SU-DHL-6 (cell line): ENCODE measurements at regions not wholly inside any gene's neighbourhood (a gene's known extent, or its start where the extent isn't known, plus 50 kb on each side); places are given as distances from the start of the nearest gene placed in this dataset.
"Not testable (repeated sequence)": the region's sequence is repeated elsewhere in the genome, so short reads cannot be mapped to it uniquely, and the experiment has no call there.

Experiments used
- H2AFZ ChIP-seq: fragments of 200-600 bp; sonication (generic); 2 replicates; pipeline ENCODE4 v1.6.1; 2014; ENCODE audit warnings: low read depth, mild to moderate bottlenecking, moderate library complexity, mixed read lengths, antibody characterized with exemption, low read length; ENCODE audit not compliant: severe bottlenecking
- H3F3A ChIP-seq: fragments of 200-600 bp; shearing (Covaris generic); 2 replicates; pipeline ENCODE4 v1.6.0; 2016; ENCODE audit warnings: antibody characterized with exemption, mild to moderate bottlenecking; ENCODE audit not compliant: insufficient read depth
- H3K27ac ChIP-seq: fragments of 200-600 bp; sonication (generic); 2 replicates; pipeline ENCODE4 v1.5.1; 2016; ENCODE audit warnings: low read depth, mild to moderate bottlenecking, low read length, moderate library complexity, mixed read lengths
- H3K27me3 ChIP-seq: fragments of 200-600 bp; sonication (generic), shearing (Covaris generic); 2 replicates; pipeline ENCODE4 v1.6.0; 2014; ENCODE audit warnings: mild to moderate bottlenecking, low read length
- H3K36me3 ChIP-seq: fragments of 200-600 bp; sonication (generic); 2 replicates; pipeline ENCODE4 v1.6.1; 2014; ENCODE audit warnings: mild to moderate bottlenecking, low read length, mixed read lengths
- H3K4me2 ChIP-seq: fragments of 300-600, 200-600 bp; shearing (Covaris generic), sonication (generic); 2 replicates; pipeline ENCODE4 v1.6.0; 2014; ENCODE audit warnings: low read length, low read depth, mild to moderate bottlenecking; ENCODE audit not compliant: poor library complexity, severe bottlenecking
- H3K4me3 ChIP-seq: fragments of 200-600 bp; sonication (generic); 2 replicates; pipeline ENCODE4 v1.5.1; 2014; ENCODE audit warnings: antibody characterized with exemption, low read length, mild to moderate bottlenecking, mixed read lengths; ENCODE audit not compliant: insufficient read depth, poor library complexity, severe bottlenecking
- H3K79me2 ChIP-seq: fragments of 200-600 bp; sonication (generic); 2 replicates; pipeline ENCODE4 v1.6.1; 2014; ENCODE audit warnings: mild to moderate bottlenecking, low read length, moderate library complexity; ENCODE audit not compliant: insufficient read depth
- H3K9ac ChIP-seq: fragments of 200-600 bp; sonication (generic); 2 replicates; pipeline ENCODE4 v1.7.0; 2014; ENCODE audit warnings: mild to moderate bottlenecking, low read length
- H3K9me2 ChIP-seq: fragments of 200-600 bp; sonication (generic); replicated peaks from 2 replicates; pipeline ENCODE4 v1.6.1; 2014; ENCODE audit warnings: low read length; ENCODE audit not compliant: insufficient read depth
- H3K9me3 ChIP-seq: fragments of 200-600 bp; sonication (generic); 2 replicates; pipeline ENCODE4 v1.6.1; 2014; ENCODE audit warnings: low read length, mixed read lengths; ENCODE audit not compliant: insufficient read depth
- H4K20me1 ChIP-seq: fragments of 200-600 bp; sonication (generic); 2 replicates; pipeline ENCODE4 v1.6.1; 2014; ENCODE audit warnings: low read depth, mild to moderate bottlenecking, antibody characterized with exemption, low read length, moderate library complexity, mixed read lengths
- EZH2phosphoT487 ChIP-seq: fragments of 200-600 bp; sonication (generic), shearing (Covaris generic); conservative IDR thresholded peaks from 2 replicates; pipeline ENCODE4 v1.6.1; 2018; ENCODE audit warnings: mild to moderate bottlenecking, antibody characterized with exemption, low read length, moderate library complexity, mixed read lengths
- TF ChIP-seq, protein P1 (sequence below): fragments of 200-600 bp; sonication (generic); IDR thresholded peaks from one replicate; pipeline ENCODE4 v1.5.1; 2017; ENCODE audit warnings: antibody characterized with exemption, mild to moderate bottlenecking, low read length, moderate library complexity; ENCODE audit not compliant: insufficient read depth, poor library complexity, severe bottlenecking

DNA sequence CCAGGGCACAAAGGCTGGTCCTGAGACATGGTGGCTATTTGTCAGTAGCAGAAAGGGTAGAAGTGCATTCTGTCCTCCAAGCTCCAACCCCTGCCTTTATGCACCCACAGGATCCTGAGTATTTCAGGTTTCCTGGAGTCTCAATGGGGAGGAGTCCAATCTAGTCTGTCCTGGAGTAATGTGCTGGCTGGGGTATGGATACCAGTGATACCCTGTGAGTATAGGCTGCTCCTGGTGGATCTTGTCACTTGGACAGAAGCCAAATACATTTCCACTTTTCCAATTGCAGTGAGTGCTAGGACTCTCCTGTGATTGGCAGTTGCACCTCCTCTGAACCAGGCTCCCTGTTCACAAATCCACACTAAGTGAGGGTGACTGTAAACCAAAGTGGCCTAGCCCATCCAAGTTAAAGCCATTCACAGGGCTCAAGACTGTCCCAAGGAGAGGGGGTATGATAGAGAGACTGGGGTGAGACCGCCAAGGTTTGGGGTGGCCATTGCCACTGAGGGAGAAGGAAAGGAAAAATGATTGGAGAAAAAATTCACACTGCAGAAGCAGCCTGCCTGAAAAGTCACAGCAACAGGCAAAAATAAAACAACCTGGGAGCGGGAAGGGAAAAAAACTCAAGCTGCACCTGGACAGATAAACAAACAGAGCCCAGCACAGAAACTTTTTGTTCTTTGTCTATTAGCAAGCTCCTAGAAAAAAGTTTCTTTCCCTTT lies 163.4 kb upstream of the ETV3 start:
- no peak overlapping the region for H3K27ac ChIP-seq
- H3K79me2 ChIP-seq = no peaks in the 10 kb centered on the region
- no peaks in the 10 kb centered on the region for H3K27me3 ChIP-seq
- H3K4me3 ChIP-seq = no peak overlapping the region
- H3K36me3 ChIP-seq = no peaks in the 10 kb centered on the region
- no peaks in the 10 kb centered on the region for H3K9me2 ChIP-seq
- H2AFZ ChIP-seq = no peak overlapping the region
- no peak for TF ChIP-seq EZH2phosphoT487
- TF ChIP-seq, protein P1, sequence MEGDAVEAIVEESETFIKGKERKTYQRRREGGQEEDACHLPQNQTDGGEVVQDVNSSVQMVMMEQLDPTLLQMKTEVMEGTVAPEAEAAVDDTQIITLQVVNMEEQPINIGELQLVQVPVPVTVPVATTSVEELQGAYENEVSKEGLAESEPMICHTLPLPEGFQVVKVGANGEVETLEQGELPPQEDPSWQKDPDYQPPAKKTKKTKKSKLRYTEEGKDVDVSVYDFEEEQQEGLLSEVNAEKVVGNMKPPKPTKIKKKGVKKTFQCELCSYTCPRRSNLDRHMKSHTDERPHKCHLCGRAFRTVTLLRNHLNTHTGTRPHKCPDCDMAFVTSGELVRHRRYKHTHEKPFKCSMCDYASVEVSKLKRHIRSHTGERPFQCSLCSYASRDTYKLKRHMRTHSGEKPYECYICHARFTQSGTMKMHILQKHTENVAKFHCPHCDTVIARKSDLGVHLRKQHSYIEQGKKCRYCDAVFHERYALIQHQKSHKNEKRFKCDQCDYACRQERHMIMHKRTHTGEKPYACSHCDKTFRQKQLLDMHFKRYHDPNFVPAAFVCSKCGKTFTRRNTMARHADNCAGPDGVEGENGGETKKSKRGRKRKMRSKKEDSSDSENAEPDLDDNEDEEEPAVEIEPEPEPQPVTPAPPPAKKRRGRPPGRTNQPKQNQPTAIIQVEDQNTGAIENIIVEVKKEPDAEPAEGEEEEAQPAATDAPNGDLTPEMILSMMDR = no peak
- H3K9ac ChIP-seq = no peak overlapping the region
- no peak overlapping the region for H3K4me2 ChIP-seq
- H4K20me1 ChIP-seq = no peaks in the 10 kb centered on the region
- no peaks in the 10 kb centered on the region for H3F3A ChIP-seq
- no peaks in the 10 kb centered on the region for H3K9me3 ChIP-seq

GRCh38 chr1:157294387-157295145 lies 156.4 kb upstream of the ETV3 start:
- H3K9me2 ChIP-seq, H4K20me1 ChIP-seq, H3K4me2 ChIP-seq: not testable (repeated sequence)

DNA sequence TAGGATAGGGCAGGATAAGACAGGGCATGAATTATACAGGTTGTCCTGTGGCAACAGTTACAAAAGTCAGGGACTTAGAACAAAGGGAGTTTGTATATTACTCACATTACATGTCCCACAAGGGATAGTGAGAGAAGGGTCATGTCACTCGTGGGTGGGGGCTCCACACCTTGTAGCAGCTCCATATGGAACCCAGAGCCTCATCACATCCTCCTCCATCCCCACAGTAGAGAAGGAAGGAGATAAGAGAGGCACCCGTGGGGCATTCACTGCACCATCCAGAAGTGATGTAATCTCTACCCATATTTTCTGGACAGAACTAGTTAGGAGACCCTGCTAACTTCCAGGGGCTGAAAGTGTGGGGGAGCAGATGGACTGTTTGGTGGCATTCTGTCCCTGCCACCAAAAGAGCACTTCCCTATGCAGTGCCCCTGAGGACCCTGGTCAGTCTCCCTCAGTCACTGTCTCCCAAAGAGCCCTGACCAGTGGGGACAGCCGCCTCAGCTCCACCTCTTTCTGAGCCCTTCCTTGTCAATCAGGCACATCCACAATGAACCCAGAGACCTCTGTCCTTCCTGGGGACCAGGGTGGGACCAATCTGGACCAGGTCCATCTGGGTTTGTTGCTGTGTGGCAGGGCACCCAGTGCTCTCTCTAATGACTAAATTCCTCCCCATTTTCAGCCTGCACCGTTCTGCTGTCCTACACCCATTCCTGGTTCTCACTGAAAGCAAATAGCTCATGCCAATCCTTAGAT lies 154.8 kb upstream of the ETV3 start:
- H2AFZ ChIP-seq = no peak overlapping the region
- H3K27ac ChIP-seq = no peak overlapping the region
- no peaks in the 10 kb centered on the region for H3K36me3 ChIP-seq
- H3K9me2 ChIP-seq = no peaks in the 10 kb centered on the region
- H3K27me3 ChIP-seq = no peaks in the 10 kb centered on the region
- no peaks in the 10 kb centered on the region for H3F3A ChIP-seq
- no peak for TF ChIP-seq EZH2phosphoT487
- TF ChIP-seq, protein P1 = no peak
- no peaks in the 10 kb centered on the region for H3K9me3 ChIP-seq
- no peaks in the 10 kb centered on the region for H3K79me2 ChIP-seq
- H3K9ac ChIP-seq = no peak overlapping the region
- H4K20me1 ChIP-seq = no peaks in the 10 kb centered on the region
- no peak overlapping the region for H3K4me2 ChIP-seq
- H3K4me3 ChIP-seq = no peak overlapping the region

More at GRCh38 chr1:157294387-157295145, 156.4 kb upstream of the ETV3 start:
- H3K9ac ChIP-seq, H3K27me3 ChIP-seq, H3K4me3 ChIP-seq, H3K79me2 ChIP-seq, H3K27ac ChIP-seq, H3K9me3 ChIP-seq, H3F3A ChIP-seq, H2AFZ ChIP-seq, H3K36me3 ChIP-seq: not testable (repeated sequence)
